DMS114 treated with DMSO at 0.1 percent for 48 hours (cell line): ENCODE measurements at regions not wholly inside any gene's neighbourhood (a gene's known extent, or its start where the extent isn't known, plus 50 kb on each side); places are given as distances from the start of the nearest gene placed in this dataset.

Source experiments
- DNase-seq: peaks from one replicate; lab custom pipeline; 2025; ENCODE audit not compliant: unreplicated experiment; lab: John Stamatoyannopoulos, UW

DNA sequence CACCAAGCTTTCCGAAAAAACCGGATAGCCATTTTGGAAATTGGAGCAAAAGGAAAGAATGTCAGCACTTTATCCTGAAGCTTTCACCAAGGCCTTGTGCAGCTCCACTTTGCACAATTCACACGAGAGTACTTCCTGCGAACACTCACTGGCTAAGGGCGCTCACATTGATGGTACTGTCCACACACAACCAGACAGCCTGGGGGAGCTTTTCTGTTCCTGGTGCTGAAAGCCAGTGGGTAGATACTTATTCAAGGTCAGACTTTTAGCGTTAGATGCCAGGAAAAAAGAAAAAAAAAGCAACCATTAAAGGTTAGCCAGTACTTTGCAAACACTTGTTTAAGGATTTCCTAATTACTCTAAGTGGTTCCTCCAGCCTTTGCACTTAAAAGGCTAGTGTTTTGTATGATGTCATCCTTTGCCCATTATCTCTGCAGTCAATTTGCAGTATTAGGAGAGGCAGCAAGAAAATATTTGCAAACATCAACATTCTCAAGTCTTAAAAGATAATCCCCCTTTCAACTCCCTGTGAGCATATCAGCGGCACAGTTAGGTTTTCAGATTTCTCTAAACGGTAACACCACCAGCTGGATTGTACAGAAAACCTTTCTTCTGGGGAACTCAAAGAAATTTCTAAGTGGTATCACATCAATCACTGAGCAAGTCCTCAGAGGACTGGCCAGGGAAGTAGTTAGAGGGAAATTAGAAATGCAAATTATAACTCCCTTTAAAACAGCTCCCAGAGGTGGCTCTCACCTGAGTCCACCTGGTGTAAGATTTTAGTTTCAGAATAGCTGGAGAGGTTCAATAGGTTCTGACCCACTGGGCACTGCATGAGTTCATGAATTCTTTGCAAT lies 243.4 kb upstream of the IRX5 start:
- DNase-seq = no peak

DNA sequence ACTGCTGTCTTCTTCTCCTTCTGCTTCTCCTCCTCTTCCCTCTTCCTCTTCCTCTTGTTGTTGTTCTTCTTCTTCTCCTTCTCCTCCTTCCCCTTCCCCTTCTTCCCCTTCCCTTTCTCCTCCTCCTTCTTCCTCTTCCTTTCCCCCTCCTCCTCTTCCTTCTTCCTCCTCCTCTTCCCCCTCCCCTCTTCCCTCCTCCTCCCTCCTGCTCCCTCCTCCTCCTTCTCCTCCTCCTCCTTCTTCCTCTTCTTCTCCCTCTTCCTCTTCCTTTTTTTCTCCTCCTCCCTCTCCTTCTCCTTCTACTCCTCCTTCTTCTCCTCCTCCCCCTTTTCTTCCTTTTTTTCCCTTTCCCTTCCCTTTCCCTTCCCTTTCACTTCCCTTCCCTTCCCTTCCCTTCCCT lies 245.0 kb upstream of the IRX5 start:
- DNase-seq = no peak

DNA sequence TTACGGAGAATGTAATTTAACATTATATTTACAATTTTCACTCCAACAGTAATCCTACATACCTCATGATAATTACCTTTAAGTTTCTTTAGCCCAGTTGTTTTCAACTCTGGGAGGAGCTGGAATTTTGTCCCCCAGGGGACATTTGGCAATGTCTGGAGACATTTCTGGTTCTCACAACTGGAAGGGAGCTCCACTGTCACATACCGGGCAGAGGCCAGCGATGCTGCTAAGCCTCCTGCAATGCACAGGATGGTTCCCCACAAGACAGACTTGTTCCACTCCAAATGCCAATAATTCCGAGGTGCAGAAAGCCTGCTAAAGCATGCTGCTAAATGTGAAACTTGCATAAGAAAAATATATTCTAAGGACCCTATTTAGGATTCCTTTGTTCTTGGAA lies 251.1 kb upstream of the IRX5 start:
- no peak for DNase-seq

DNA sequence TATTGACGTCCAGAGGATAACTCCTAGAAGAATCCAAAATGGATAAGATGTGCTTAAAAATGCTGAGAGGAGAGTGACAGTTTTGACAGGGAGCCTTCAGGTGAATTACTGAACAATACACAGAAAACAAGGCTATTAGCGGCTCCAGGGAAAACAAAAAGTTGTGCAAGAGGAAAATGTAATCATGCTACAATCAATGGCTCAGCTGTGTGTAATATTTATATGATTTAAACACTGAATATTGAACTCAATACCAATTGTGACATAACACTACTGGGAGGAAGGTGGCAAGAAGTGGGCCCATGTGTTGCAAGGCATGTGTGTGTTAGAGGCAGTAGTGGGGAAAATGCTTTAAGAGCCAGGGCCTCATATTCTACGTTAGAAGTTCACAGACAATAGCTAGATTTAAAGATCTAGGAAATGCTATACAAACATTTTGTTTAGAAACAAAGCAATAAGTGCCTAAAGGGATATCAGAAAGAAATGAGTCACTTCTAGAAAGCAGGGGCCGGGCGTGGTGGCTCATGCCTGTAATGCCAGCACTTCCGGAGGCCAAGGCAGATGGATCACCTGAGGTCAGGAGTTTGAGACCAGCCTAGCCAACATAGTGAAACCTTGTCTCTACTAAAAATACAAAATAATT lies 253.2 kb upstream of the IRX5 start:
- no peak for DNase-seq

DNA sequence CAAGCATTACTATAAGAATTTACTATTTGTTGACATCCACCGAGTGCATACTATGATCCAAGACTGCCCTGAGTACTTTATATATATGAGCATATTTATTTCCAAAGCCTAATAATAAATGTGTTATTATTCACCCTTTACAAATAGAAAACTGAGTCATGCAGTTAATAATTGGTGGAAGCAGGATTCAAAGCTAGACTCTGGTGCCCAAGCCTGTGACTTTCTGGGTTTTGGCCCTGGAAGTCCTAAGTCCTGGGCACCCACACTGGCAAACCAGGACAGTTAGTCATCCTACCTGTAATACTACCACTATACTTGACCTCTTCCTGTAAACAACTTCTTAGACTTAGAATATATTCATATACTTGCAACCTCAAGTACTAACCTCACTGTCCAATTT lies 257.4 kb upstream of the IRX5 start:
- DNase-seq = no peak

DNA sequence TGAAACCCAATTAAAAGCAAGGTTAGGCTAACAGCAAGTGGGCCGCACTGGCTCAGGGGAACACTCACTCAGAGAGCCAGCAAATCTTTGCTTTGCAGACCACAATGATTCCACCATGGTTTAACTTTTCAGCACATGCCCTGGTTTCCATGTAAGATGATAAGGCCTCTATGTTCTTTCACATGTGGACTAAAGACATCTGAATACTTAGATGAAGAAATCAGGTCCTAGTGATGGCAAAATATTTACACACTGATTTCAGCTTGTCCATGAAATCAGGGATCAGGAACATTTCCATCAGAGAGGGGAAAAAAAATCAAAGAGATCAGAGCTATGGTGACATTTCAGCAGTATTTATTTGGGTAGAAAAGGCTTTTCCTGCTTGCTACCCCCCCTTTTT lies 258.2 kb upstream of the IRX5 start:
- no peak for DNase-seq

DNA sequence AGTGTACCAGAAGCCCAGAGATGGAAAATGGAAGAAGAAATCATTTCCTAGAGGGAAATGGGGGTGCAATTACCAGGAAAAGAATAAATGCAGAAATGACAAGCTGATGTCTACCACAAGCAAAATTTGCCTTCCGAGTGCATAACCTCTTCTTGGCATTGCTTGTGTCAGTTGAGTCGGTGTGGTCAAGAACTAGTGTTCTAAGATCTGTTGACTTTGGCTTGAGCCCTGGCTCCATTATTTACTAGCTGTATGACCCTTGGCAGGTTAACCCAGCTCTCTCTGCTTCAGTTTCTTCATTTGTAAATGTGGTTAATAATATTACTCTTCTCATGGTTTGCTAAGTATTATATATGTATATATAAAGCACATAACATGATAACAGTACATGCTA lies 273.0 kb upstream of the IRX5 start:
- DNase-seq = no peak

DNA sequence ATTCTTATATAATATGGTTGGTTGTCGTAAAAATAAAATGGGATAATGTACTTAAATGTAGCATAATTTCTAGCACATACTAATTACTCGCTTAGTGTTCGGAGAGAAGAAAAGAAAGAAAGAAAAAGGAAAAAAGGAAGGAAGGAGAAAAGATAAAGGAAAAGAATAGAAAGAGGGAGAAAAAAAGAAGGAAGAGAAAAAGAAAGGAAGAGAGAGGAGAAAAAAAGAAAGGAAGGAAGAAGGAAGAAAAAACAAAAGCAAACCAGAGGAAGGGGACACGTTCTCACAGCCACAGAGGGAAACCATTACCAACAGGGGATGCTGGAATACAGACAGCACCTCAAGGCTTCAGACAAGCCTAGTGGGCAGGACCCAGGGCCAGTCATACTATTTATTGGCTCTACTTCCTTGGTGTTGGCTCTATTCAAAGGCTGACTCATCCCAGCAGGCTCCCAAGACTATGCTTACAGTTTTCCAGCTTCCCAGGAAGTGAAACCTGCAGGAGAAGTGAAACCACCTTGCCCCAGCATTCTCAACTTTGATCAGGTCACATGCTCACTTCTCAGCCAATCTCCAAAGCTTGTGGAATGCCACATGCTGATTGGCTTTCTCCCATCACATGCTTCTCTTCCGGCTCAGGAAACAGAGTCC lies 273.5 kb upstream of the IRX5 start:
- no peak for DNase-seq

DNA sequence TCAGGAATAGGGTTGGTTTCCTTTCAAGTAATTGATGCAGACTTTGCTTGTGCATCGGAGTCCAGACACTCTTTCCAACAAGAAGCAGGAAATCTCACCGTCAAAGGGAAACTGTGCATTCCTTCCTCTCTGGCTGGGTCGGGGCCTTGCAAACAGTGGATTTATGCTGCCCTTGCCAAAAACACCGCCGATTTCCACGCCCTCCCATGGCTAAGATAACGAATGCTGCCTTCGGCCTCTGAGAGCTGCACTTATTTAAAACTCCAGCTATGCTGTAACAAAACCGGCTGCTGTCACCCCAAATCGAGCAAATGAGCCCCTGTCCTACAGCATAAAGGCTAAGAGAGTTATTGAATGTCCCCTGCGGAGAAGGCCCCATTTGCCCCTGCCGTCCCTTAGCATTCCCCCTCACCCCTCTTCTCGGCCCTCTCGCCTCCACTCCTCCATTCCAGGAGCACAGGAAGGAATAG lies 275.5 kb upstream of the IRX5 start:
- DNase-seq = no peak

DNA sequence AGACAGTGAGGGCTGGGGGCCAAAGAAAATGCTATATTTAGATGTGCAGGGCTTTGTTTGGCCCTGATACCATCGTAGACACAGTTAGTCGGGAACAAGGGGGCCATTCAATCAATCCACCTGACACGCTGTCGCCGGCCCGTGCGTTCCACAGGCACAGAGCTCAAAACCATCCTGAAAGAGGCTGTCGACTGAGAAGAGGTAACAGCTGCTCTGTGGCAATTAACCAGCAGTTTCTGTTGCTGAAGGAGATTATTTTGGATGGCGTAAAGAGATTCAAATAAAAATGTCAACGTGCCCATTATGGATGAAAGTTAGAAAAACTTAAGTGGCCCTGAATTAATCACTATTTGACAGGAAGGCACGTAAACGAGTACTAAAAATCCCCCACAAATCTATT lies 276.2 kb upstream of the IRX5 start:
- no peak for DNase-seq

DNA sequence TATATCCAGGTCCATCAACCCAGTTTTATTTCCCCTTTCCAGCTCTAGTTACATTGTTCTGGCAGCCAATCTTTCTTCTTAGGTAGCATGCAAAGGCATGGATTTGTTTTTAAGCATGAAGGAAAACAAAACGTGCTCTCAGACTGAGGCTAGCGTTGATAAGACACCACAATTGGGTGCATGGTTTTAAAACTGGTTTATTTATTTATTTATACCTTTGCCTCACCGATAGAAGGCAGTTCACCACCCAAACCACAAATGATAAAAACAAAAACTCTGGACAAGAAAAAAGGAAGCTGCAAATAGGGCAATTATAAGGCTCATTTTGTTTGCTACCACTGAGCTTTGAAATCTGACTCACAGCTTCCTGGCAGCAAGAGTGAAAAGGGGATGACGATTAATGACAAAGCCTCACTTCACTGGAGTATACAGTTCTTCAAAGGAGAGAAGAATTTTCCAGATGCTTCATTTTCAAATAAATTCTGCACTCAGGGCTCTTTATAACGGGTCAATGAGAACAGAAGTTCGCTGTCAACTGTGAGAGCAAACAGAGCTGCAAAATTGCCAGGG lies 278.4 kb upstream of the IRX5 start:
- DNase-seq = no peak

DNA sequence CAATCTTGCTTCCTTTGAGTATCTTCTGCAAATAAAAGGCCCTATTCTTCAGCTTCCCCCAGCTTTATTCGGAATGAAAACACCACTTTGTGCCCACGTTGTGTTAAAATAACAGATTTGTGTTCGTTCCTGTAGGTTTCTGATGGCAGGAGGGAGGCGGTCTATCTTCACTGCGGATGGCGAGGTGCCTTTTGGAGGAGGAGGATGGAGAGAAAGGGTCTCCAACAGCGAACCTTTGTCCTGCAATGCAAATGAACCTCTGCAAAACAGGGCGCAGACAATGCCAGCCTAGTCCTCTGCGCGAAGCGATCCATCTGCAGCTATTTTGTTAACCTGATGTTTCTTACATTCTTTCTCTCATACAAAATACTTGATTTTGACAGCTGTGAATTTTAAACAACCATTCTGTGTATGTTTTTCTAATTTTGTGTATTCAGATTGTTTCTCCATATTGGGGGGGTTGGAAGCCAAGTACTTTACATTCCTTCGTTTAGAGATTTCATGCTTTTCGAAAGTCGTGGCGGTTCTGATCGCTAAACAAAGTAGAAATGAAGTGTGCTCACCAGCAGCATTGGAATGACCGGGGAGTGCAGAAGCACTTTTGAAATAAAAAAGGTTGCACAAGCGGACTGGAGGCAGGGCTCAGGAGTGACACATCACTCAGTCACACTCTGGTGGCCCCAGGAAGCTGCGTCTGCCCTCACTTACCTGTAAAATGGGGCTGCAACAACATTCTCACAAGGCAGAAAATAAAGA lies 279.0 kb upstream of the IRX5 start:
- no peak for DNase-seq

DNA sequence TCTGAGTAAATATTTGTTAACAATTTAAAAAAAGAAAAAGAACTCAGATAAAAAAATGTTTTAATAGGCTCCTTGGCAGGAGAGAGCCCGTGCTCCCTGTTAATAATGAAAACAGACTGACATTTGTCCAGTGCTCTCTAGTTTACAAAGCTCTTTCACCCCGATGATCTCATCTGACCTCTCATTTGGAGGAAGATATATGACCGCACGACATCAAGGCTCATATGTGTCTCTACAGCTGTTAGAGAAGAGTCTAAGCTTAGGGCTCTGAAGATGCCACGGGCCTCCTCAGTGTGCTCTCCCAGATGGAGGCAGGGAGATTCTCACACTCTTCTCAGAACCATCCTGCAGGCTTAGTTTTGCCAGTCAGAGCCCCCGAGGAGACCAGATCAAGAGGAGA lies 280.8 kb upstream of the IRX5 start:
- no peak for DNase-seq

DNA sequence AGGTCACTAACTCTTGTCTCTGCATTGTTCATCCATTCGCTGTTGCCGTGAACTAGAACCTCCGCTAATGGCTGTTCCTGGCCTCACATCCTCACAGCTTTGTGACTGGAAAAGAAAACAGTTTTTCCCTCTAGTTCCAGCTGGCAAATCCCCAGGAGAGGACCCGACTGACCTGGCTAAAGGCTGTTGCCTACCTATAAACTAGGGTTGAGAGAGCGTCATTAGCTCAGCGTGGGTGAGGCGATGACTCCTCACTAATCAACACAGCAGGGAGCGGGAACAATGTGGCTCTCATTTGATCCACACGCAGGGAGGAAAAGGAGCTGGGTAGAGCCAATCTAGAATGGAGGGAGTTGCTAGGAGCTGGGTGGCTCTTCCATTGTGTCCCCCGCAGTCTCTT lies 282.1 kb upstream of the IRX5 start:
- no peak for DNase-seq

DNA sequence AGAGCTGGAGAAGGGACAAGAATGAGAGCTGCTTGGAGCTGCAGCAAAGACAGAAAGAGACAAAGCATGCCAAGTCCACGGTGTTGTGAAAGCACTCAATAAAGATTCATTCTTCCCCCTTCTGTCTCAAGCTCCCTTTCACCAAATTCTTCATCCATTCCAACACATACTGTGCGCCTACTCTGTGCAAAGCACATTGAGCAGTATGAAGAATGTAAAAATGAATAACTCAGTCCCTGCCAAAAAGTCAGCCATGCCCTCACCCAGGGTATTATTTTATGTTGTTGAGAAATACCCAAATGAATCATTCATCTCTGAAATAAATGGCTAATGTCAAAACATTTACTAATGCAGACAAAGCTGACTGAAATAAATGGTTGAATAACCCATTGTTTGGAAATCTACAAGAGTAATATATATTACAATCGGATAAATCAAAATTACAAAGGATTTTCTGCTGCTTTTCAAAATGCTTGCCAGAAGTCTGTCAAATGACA lies 282.9 kb upstream of the IRX5 start:
- no peak for DNase-seq

DNA sequence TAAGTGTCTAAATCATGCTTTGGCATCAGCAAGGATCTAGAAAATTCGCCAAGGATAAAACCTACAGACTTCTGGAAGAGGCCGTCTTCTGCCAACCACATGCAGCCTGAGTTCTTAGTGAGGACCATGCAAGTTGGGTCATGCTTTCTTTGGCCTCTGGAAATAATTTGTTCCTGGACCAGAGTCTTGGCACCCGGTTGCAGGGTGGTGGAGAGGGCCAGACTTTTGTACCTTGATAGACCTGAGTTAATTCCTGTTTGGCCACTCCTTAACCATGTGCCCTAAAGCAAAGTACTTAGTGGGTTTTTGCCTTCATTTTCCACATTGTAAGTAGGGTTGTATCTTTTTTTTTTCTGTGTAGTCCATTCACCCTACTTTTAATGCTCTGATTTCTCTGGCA lies 283.4 kb upstream of the IRX5 start:
- no peak for DNase-seq

DNA sequence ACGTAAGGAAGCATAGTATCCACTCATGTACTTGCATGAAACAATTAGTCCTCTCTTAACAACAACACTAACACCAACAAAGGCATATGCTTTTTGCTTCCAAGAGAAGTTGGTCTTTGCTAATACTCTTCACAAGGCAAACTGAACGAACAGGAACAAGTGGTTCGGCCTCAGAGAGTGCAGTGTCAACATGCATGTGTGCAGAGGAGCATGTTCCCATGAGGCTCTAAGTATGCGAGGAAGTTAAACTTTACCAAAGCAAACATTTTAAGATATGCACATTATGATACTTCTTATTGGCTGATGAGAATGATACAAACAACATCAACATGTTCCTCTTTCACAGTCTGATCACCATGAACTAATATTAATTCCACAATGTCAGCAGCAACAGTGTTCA lies 285.3 kb upstream of the IRX5 start:
- DNase-seq = no peak

DNA sequence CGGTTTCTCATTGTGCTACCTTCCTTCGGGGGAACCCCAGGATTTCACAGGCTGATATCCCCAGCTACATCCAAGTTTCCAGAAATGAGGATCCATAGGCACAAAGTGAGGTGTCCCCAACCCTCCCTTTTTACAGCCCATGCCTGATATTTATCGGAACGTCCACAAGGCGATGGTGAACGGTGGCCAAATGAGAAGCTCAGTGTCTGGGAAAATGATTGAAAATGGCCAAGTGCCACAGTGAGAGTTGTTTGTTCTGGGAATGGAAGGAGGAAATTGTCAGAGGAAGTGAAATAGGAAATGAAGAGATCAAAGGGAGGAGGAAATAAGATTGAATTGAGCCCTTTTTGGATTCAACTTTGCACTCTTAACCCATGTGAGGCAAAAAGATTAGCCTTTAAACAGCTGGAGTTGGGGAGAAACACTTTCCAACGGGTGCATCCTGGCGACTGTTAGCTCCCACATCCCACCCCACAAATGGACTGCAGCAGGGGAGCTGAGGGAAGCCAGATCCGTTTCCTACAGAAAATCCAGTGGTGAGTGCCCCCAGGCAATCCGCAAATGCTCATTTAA lies 294.4 kb upstream of the IRX5 start:
- DNase-seq = no peak

DNA sequence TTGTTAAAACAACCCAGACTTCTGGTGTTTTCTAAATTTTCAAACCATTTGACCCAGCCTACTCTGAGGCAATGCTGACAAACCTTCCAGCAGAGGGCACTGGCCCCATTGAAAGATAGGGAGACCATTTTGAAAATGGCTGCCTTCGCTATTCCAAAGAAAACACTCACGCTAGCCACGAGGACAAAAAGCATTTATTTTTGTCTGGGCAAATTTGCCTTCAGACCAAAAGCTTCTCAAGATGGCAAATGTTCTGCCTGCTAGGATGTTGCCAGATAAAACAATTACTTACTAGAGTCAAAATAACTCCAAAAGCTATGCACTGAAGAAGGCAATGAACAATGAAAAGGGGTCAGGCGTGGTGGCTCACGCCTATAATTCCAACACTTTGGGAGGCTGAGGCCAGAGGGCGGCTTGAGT lies 296.7 kb upstream of the IRX5 start:
- no peak for DNase-seq
